ENCODE measurements at regions not wholly inside any gene's neighbourhood (a gene's known extent, or its start where the extent isn't known, plus 50 kb on each side); places are given as distances from the start of the nearest gene placed in this dataset.

DNA sequence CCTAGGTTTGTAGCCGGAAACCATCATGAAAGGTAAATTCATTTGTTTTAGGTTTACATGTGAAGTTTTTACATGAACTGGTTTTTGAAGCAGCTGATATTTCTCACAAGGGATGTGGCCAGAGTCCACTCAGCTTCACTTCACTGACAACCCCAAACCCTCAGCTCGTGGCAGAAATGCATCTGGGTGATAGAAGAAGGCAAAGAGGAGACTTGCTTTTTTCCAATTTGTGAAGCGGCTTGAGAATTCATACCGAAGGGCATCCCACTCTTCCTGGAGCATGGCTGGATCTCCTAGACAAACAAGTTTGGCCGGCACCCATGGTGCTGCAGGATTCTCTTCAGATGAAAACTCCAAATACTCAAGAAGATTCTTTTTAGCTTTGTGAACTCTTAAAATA lies 392.8 kb upstream of the CNR1 start:
- DNase-seq, result no peak

DNA sequence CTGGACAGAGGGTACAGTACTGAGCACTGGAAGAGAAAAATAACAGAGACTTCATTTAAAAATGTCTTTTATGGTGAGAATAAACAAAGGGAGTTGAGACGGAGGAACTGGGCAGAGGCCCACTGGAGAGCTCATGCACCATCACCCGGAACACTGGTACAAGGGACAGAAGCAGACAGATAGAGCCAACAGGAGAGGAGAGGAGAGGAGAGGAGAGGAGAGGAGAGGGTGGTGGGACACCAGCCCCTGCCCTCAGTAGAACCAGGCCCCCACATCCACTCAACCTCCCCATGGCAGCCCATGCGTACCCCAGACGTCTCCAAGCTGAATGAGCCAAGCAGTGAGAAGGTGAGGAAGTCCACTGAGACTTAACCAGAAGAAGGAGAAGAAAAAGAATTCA lies 390.5 kb upstream of the CNR1 start:
- DNase-seq, result no peak

DNA sequence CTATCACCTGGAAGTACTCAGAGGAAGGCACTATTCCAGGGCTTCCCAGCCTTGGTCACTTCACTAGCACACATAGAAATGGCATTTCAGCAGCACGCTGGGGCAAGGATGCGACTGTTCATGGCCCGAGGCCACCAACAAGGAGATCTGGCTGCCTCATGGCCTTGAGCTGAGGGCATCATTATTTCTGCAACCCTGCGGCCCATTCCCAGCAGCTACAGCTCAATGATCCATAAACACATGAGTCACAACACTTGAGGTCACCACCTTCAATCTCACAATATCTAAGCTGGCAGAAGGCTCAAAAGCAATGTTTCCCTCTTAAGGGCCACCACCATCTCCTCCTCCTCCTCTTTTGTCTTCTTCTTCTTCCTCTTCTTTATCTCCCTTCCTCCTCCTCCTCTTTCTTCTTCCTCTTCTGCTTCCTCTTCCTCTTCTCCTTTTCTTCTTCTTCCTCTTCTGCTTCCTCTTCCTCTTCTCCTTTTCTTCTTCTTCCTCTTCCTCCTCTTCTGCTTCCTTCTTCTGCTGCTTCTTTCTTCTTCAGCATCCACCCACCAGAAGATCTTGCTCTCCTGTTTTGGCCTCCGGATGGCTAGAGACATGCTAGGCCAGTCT lies 382.9 kb upstream of the CNR1 start:
- no peak for DNase-seq

DNA sequence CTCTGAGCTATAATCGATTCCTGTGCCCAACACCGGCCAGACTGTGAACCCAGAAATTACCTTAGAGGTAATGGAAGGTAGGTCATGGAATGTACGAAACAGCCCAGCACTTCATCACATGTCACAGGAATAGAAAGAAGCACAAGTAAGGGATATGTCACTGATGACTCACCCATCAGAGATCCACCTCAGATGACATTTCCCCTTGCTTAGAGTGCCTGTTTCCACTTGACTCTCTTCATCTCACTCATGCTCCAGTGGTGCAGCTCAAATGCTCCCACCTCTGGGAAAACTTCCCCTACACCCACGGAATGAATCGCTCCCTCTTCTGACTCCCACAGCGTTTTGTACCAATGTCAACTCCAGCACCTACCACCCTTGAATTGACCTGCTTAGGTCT lies 381.6 kb upstream of the CNR1 start:
- no peak for DNase-seq

DNA sequence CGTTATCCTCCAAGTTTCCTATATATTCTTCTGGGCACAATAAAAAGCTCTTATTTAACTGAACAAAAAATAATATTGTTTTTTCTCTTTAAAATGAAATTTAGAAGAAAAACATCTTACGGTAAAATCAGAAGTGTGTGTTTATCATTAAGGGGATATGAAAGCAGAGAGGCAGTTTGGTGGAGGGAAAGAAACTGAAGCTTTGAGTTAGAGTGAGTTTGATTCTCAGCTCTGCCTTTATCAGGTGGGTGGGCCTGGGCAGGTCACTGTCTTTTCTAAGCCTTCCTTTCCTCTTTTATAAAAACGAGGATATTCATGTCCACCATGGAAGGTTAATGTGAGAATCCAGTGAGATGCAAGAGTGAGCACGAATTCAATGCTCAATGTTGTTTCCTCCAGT lies 379.8 kb upstream of the CNR1 start:
- DNase-seq, result no peak

DNA sequence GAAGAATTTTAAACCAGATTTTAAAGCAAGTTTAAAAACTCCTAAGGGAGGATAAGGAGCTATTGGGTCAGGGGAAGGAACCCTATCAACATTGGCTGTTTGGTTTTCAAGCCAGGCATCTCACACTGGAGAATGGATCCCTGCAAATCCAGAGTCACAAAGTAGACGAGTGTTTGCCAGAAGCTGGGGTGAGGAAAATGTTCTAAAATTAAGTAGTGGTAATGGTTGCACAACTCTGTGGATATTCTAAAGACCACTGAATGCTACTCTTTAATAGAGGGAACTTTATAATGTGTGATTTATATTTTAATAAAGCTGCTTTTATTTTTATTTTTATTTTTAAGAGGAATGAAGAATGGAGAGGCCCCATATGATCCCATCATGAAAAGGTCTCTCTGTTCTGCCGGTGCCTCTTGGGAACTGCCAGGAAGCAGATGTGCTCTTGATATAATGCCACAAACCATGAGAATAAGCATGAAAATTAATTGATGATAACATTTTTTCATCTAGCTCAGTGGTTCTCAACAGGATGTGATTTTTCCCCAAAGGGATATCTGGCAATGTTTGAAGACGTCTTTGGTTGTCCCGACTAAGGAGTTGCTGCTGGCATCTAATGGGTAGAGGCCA lies 379.0 kb upstream of the CNR1 start:
- DNase-seq, result no peak

DNA sequence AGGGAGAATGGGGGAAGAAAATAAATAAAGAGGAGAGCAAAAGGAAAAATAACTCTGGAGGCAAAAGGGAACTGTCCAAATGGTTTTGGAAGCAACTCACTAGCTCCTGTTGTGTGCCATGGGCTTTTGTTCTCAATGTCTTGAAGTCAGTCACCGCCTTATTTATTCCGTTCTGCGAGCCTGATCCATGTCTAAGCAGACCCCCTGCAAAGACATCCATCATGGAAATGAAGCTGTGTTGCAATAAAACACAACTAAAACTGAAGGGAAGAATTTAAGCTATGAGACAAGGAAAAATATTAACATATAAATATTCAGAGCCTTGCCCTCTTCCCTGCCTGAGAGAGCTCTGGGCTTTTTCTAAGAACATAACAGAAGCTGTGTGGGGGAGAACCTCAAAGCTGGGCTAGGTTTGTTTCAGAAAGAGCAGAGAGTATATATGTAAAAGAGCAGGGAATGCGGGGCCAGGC lies 373.2 kb upstream of the CNR1 start:
- no peak for DNase-seq

DNA sequence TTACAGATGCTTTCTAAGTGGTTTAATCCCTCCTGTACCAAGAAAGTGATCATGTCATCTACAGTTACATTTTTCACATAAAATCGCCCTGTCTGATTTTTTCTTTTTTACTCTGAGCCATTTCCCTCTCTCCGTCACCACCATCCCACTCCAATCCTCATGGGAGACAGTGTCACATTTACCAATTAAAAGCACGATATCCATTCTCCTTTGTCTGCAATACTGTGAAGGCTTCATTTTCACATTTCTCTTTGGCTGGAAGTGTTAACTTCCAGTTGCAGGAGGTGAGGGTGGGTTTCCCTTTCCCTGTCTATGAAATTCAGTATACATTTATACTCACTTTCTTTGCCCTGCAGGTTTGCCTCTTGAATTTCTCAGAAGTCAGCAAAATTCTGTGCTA lies 372.7 kb upstream of the CNR1 start:
- DNase-seq, result no peak

DNA sequence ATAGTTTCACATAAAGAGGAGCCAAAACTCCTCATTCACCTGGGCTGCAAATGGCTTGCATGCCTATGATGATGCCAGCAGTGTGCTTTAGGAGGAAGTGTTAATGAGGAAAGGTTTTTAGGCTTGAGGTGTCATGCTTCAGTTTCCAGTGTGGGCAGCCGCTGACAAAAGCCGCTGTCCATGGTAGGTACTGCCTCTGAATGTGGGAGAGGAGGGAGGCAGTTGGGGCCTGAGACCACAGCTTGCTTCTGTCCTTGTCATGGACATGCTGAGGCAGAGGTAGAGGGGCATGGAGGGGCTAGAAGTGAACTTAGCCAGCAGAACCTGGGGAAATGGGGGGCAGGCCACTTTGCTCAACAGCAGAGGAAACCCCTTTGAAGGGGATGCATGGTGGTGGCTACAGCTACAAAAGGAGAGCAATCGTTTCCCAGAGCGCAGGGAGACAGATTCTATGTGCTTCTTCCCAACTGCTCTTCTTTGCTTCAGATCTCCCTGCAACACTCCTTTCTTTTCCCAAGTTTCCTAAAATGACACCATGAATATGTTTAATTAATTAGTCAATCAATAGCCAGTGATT lies 372.1 kb upstream of the CNR1 start:
- no peak for DNase-seq

DNA sequence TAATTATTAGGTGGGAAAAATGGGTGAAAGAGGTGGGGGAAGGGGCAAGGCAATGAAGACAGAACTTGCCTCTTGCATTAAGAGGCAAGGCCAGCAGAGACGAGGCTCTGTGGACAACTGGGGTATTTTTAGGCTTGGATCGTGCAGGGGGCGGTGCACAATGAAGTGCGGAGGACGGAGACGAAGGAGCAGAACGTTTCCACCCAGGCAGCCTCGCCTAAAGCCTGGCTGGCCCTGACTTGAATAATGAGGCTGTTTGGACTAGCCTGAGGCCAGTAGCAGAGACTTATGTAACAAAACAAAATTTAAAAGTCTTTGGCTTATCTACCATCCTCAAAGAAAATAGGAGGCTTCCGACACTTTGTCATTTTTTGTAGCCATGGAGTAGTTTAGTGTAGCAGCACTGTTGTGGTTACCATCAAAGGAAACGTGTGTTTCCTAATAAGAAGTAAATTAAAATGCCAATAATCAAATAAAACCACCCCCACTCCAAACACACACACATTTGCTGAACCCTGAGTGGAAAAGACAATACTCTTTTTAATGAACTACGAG lies 370.0 kb upstream of the CNR1 start:
- DNase-seq, result no peak

DNA sequence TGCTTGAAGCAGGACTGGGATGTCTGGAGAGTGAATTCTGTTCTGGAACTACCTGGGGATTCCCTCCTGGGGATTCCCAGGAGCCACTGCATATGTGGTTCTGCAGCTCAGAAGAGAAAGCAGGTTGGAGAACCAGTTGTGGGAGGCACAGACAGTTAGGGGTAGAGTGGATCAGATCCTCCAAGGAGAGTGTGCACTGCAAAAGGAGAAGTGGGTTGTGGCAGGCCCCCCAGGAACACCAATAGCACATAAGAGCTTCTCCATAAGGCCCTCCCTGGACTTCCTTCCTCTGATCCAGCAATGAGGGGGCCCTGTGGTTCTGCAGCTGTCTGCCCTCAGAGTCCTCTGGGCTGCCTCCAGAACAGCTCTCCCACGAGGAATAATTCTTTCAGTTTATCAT lies 369.2 kb upstream of the CNR1 start:
- DNase-seq, result no peak

DNA sequence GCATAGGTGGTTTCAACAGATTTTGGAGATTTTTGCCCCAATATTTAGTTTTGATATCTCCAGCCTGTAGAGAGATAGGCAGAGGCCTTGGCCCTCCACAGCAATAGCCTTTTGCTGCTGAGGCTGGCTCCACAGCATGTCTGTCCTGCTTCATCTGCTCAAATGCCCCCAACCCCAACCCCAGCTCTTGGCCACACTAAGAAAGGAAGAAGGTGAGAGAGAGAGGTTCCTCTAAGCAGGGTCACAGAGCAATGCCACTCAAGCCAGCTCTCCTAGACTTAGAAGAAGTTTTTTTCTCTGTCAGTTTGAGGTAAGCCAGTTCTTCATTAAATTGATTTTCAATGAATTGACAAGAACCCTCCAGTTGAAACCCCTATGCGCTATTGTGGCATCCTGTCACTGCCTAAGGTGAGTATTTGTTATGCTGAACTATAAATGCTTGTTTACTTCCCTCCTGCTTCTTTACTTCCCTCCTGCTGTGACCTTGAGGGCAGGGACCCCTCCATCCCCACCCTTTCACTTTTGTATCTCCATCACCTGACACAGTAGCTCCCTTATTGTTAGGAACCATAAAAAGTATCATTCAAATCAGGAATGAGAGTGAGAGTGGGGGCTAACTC lies 366.2 kb upstream of the CNR1 start:
- no peak for DNase-seq

DNA sequence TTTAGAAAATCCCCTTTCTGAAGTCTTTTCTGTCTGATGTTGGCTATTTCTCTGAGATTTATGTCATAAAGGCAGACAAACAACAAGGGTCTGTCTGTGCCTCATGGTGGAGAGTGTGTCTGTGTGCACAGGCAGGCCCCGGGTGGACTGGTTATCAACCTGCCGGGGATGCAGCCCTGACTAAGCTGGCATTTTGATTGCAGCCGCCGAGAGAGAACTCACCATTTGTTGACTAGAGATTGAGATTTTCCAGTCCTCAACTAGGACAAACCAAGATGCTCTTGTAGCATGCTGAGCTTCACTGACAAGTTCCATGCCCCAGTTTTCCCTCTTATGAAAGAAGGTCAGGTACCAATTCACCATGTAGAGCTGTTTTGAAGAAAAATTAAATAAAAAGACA lies 363.6 kb upstream of the CNR1 start:
- DNase-seq, result no peak

DNA sequence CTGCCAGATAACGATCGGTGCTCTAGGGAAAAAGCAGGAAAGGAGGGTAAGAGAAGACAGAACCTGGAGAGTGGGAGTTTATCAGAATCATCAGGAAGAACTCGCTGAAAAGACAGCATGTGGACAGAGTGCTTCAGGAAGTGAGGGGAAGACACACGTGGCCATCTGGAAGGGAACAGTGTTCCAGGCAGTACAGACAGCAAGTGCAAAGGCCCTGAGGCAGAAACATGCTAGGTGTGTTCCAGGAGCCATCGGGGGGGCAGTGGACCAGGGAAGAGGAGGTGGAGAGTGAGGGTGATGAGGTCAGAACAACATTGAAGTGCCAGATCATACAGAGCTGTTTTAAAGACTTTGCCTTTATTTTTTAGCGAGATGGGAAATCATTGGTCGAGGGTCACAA lies 354.3 kb upstream of the CNR1 start:
- no peak for DNase-seq

DNA sequence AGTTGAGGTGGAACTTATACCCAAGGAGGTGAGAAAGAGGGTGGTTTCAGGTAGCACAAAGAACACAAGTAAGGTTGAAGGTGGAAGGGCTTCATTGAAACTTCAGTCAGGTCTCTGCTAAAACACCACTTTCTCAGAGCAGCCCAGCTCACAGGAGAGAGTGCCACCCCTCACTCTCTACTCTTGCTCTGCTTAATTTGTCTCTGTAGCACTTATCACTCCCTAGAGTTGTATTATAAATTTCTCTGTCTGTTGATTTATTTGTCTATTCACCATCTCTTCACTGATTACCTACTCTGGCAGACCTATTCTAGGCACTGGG lies 353.8 kb upstream of the CNR1 start:
- no peak for DNase-seq

DNA sequence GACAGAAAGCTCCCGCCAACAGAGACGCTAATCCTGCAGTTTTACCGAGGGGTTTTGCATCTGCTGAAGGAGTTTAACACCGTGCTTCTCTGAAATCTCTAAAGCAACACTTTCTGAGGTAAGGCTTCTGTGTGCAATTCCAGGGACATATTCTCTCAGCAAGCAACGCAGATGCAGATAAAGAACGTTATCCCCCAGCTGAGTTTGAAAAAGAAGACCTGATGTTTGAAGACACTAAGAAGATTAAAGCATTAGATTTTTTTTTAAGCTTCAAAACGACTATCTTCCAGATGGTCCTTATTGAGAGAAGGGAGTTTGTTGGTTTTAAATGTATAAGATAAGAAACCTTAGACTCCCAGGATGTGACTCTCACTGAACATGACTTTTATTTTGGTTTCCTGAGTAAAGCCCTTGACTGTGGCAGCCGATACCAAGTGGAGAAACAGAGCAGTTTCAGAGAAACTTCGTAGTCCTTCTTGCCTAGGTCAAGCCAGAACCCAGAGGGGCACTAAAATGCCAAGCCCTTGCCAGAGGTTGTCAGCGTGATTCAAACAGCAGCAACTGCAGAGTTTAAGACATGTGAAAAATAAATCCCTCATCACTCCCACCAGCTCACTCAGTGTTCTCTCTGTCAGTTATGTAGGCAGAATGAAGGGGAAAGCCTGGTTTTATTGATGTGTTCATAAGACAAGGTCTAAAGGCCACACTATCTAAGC lies 353.3 kb upstream of the CNR1 start:
- no peak for DNase-seq

DNA sequence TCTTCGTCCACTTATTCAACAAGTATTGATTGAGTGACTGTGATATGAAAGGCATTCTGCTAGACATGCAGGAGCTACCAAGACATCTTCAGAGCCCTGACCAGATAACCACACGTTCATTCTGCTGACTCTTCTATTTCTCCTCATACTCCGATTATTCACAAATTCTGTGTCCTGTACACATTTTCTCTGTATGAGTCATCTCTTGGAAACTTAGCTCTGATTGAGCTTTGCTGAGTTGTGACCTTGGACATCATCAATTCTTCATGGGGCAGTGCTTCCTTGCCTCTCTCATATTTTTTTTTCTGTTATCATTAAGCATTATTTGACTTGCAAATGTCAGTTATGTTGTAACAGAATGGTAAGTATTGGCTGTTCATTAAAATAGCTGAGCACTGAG lies 351.6 kb upstream of the CNR1 start:
- DNase-seq, result no peak

DNA sequence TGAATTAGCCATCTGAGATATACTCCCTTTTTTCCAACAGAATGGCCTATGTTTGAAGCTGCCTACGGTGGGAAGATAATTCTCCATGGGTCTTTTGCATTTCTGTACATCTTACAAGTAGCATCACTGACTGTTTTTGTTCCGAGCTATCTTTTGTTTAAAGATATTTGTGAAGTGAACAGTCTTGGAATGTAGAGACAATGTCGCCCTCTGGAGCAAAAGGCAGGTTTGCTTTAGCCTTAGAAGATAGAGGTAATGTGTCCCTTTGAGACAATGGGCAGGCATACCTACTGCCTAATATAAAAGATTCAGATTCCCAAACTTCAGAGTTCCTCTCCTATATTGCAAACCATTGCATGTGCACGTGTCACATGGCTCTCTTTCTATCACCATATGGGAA lies 347.8 kb upstream of the CNR1 start:
- no peak for DNase-seq

DNA sequence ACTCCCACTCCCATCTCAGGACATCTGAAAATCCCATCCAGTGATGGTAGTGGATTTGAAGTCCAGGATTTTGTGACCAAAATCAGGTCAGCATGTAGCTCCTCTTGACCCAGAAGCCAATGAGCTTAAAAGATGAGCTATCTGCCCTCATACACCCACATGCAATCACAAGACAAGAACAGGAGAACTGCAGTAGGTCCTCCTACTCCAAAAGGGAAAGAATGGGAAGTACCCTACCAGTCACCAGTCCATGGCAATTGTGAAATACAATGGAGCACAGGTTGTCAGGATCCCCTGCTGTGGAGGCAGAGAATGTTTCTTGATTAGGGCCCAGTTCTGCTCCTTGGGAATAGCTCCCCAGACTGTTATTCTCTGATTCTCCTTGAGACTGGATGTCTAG lies 347.3 kb upstream of the CNR1 start:
- no peak for DNase-seq

DNA sequence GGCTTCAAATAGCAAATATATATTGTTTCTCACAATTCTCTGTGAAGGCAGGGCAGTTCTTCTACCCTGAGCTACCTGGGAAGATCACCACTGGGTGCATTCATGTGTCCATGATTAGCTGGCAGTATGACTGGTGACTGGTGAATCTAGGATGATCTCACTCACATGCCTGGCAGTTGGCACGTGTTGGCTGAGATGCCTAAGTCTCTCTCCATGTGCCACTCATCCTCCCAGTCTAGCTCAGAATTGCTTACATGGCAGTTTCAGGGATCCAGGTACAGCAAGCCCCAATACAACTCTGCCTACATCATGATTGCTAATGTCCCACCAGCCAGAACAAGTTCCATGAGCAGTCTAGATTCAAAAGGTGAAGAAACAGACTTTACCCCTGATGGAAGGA lies 346.8 kb upstream of the CNR1 start:
- no peak for DNase-seq

DNA sequence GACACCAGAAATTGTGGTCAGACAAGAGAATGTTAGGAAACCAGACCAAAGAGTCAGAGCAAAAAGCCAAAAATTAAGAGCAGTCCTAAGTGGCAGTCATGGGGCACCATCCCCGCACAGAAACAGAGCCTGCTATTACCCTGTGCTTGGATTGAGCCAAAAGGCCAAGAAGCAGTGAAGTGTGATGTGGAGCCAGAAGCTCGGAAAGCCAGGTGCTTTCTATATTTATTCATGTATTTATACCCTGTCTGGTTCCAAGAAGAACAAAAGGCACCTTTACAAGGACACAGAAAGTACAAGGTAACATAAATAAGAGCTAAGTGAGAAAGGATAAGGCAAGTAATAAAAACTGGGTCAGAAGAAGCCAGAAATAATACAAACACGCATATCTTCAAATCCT lies 336.2 kb upstream of the CNR1 start:
- no peak for DNase-seq

DNA sequence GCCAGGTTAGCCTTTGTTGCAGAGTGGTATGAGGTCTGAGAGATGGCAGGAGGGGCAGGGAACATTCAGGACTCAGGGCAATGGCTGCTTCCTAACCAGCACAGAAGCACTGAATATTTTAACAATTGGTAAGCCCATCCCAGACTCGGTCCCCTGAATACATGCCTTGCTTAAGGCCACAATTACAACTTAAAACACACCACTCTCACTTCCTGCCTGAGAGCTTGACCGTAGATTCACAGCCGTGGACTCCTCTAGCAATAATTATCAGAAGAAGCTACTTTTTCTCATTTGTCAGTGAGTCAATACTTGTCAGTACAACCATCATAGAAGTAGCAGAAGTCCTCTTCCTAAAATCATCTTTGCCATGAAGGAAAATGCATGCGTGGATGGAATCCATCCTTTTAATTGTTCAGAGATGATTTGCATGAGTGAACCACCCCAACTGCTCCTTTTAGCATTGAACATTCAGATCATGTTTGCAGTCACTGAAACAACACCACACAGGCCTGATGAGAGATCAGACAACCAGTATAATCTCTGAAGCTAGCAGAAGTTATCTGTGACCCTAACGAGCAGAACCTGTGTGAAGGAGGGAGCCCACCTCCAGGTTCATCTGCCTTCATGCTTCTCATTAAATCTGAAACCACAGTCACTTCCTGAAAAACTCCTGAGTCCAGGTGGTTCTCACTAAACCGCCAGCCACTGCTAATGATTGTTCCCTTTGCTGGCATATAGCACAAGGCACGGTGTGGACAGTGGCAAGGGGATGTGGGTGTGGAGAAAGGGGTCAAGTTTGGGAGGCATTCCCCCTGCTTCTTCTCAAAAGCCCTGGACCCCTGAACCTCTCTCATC lies 333.9 kb upstream of the CNR1 start:
- no peak for DNase-seq

DNA sequence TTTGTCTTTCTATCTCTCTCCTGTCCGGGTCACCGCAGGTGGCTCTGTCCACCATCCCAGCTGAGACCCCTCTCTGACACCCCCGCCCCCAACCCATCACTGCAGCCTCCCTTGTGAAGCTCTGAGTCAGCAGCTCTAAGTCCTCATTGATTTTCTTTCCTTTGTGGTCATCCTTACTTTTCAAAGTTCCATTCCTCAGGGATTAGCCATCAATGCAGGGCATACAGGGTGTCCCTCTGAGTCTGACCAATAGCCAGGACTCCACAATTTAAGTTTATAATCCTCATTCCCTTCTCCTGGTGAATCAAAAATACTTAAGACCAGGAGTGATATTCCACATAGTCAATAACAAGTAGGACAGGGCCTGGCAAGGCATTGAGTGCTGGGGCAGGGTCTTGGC lies 333.3 kb upstream of the CNR1 start:
- no peak for DNase-seq
